ENCODE measurements at regions not wholly inside any gene's neighbourhood (a gene's known extent, or its start where the extent isn't known, plus 50 kb on each side); places are given as distances from the start of the nearest gene placed in this dataset.

DNA sequence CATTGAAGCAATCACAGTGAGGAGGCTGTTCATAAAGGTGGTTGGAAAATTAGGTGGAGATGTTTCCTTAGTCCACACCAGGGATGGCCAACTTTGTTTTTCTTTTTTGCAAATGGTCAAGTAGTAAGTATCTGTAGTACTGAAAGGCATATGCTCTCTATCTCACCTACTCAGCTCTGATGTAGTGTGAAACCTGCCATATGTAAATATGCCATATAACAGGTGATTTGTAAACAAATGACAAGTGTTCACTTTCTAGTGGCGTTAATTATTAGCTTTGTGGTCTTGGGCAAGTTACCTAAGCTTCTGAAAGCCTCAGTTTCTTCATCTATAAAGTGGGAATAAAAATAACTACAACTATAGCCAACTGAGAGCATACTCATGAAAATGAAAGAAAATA, 421.4 kb upstream of the LCORL start:
- no peak for DNase-seq (ENCODE audit: low read depth)
- TF ChIP-seq, protein P1, sequence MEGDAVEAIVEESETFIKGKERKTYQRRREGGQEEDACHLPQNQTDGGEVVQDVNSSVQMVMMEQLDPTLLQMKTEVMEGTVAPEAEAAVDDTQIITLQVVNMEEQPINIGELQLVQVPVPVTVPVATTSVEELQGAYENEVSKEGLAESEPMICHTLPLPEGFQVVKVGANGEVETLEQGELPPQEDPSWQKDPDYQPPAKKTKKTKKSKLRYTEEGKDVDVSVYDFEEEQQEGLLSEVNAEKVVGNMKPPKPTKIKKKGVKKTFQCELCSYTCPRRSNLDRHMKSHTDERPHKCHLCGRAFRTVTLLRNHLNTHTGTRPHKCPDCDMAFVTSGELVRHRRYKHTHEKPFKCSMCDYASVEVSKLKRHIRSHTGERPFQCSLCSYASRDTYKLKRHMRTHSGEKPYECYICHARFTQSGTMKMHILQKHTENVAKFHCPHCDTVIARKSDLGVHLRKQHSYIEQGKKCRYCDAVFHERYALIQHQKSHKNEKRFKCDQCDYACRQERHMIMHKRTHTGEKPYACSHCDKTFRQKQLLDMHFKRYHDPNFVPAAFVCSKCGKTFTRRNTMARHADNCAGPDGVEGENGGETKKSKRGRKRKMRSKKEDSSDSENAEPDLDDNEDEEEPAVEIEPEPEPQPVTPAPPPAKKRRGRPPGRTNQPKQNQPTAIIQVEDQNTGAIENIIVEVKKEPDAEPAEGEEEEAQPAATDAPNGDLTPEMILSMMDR (conservative IDR thresholded peaks at IDR 0.05; ENCODE audit: low read length), result no peak
- no peak overlapping the region for H3K4me3 ChIP-seq (ENCODE audit: low read length)

DNA sequence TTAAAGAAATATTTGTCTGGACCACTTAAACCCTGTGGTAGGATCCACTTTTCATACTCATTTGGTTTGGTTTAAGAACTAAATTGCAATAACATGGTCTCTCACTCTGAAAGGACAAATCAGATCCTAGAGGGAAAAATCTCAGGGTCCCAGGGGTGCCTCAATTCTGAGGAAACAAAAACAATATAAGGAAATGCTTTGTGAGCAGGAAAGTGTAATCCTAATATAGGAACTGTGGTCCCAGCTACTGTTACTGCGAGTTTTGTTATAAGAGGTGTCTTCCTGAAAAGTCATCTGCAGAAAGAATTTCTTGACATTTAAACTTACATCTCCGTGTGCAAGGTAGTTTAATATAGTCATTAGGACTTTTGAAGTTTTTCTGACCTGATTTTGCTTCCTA, 420.1 kb upstream of the LCORL start:
- TF ChIP-seq, protein P1 (conservative IDR thresholded peaks at IDR 0.05; ENCODE audit: low read length), result no peak

DNA sequence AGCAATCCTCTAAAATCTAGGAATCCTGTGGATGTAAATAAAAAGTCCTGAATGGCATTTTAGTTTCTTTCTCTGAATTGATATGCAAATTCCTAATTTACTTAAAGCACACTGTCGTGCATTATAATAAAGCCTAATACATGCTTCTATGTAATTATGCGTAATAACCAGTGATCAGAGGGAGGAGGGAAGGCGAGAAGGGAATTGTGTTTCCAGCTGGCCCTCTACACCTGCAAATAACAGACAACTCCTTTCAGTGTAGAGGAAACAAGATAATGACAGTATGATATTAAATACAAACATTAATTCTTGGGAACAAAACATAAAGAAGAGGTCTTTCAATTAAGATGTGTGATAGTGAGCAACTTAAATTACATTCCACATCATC, 419.6 kb upstream of the LCORL start:
- DNase-seq (ENCODE audit: low read depth), result no peak
- TF ChIP-seq, protein P1 (conservative IDR thresholded peaks at IDR 0.05; ENCODE audit: low read length), result no peak
- H3K4me3 ChIP-seq (ENCODE audit: low read length), result no peak overlapping the region

More for the DNA sequence above, 420.1 kb upstream of the LCORL start:
- H3K4me3 ChIP-seq (ENCODE audit: low read length), result no peak overlapping the region
- no peak for DNase-seq (ENCODE audit: low read depth)

DNA sequence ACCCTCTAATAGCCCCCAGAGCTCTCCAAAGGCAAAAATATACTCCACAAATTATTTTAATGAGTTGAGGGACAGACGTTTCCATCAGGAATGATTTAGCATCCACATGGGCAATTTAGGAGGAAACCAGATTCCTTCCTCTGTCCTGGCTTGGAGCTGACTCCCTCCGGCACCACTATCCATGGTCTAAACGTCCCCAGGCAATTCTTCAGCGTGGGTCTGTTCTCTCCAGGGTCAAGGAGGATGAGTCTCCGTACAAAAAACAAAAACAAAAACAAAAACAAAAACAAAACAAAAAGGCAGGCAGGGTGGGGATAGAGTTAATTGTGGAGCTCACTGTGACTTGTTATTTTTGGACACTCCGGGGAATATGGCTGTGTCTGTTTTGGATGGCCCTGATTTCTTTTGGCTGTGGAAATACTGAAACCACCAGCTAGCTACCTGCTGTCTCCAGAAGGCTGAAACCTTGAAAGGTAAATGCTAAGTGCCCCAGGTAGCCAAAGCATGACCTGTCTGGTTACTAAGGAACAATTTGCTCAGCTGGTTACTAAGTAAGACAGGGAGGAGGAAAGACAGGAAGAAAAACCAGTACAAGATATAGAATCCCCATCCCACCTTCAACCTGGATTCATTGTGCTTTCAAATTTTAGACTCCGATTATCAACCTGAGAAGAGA, 419.1 kb upstream of the LCORL start:
- no peak for DNase-seq (ENCODE audit: low read depth)

DNA sequence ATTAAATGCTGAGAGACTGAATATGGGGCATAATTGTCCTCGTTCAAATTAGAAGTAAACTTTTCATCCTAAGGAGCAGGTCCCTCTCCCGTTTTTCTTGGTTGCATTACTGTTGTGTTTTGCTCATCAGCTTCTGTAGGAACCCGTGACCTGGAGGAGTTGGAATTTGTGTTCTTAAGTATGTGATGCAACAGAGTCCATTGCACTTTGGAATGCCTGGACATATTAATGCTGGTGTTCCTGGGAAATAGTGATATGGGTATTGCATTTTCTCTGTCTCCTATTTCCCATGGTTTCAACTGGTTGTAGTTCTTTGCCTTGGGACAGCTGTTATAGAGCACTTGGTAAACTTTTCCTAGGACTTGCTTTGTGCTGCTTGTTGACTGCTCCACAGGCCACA, 417.8 kb upstream of the LCORL start:
- no peak overlapping the region for H3K4me3 ChIP-seq (ENCODE audit: low read length)
- no peak for DNase-seq (ENCODE audit: low read depth)
- TF ChIP-seq, protein P1 (conservative IDR thresholded peaks at IDR 0.05; ENCODE audit: low read length), result no peak

More for the DNA sequence above, 419.1 kb upstream of the LCORL start:
- H3K4me3 ChIP-seq (ENCODE audit: low read length), result no peak overlapping the region
- TF ChIP-seq, protein P1 (conservative IDR thresholded peaks at IDR 0.05; ENCODE audit: low read length), result no peak

DNA sequence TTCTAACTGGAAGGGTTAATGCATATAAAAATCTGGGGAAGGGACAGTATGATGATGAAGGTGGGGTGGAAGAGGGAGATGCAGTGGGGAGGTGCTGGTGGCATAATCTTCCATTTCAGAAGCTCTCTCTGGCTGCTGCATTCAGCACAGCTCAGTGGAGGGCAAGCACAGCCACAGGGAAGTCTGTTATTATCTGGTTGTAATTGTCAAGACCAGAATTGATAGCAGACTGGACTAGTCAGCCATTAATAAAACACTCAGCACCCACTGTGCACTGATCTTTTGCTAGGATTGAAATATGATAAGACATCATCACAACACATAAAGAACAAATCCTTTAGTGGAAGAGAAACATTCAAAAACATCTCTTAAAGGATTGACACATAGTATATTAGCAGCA, 414.2 kb upstream of the LCORL start:
- no peak for DNase-seq (ENCODE audit: low read depth)
- TF ChIP-seq, protein P1 (conservative IDR thresholded peaks at IDR 0.05; ENCODE audit: low read length), result no peak
- H3K4me3 ChIP-seq (ENCODE audit: low read length), result no peak overlapping the region

DNA sequence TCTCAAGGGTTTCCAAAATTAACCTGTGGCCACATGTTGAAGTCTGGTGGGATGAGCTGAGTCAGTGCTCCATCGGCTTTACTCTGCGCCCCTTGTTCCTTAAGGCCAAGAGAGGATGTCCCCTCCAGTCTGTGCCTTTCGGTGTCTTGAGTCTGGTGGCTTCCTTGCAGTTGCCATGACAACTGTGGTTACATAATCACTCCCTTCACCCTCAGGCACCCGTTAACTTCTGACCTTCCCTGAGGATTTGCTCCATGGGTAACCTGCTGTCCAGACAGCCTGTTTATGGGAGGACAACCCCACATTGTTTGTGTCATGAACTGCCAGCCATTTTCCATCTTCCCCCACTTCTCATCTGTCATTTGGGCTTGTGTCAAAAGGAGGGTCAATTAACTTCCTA, 401.1 kb upstream of the LCORL start:
- H3K4me3 ChIP-seq (ENCODE audit: low read length), result no peak overlapping the region
- TF ChIP-seq, protein P1 (conservative IDR thresholded peaks at IDR 0.05; ENCODE audit: low read length), result no peak
- no peak for DNase-seq (ENCODE audit: low read depth)
